GM19452 (cell line): ENCODE measurements at regions not wholly inside any gene's neighbourhood (a gene's known extent, or its start where the extent isn't known, plus 50 kb on each side); places are given as distances from the start of the nearest gene placed in this dataset.
A peak's percentile ranks its signal among the peaks of the same experiment; 100 is the strongest.
"Not testable (repeated sequence)": the region's sequence is repeated elsewhere in the genome, so short reads cannot be mapped to it uniquely, and the experiment has no call there.

ENCODE experiments used
- ATAC-seq: cut with Tn5 transposase; IDR thresholded peaks from one replicate; pipeline ENCODE4 v1.9.1; 2021; ENCODE audit not compliant: unreplicated experiment

DNA sequence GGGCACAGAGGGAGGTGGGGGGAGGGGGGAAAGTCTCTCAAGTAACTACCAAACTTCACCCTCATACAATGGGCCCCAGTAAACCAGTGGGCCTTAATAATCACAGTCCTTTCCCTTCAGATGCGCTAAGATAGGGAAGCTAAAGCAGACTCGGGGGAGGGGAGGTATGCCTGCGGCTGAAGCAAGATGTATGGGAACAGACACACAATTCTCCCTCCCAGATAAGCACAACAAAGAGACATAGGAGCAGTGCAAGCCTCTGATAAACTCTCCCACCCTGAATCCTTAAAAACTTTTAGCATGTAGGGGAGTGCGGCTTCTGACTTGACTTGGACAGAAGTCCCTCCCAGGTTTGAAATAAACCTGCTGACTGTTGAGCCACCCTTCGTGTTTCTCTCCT is 54.7 kb downstream of the PROP1 start:
- ATAC-seq, result not testable (repeated sequence)

- not testable (repeated sequence) for ATAC-seq
Measured at GRCh38 chr5:177939246-177940171, 56.5 kb downstream of the PROP1 start.

DNA sequence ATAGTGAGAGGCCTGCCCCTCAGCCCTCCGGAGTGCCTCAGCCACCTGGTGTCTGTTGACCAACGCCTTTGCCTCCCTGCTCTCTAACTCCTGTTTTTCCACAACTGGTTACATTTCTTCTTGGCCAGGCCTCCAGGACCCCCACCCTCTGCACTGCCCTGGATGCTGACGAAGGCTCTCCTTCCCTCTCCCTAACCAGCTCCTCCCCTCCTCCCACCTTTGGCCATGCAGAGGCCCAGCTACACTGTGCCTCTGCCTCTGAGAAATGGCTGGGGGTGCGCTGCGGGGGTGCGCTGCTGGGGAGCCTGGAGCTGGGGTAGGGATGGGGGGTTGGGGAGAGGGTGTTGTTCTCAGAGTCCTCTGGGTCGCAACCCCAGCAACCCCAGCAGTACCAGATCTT is 57.3 kb downstream of the PROP1 start:
- ATAC-seq, result not testable (repeated sequence)

GRCh38 chr5:177934233-177934632 is 61.8 kb downstream of the PROP1 start:
- not testable (repeated sequence) for ATAC-seq

- not testable (repeated sequence) for ATAC-seq
Measured at GRCh38 chr5:177930269-177931022, 65.6 kb downstream of the PROP1 start.

GRCh38 chr5:177929618-177930017 is 66.4 kb downstream of the PROP1 start:
- not testable (repeated sequence) for ATAC-seq

DNA sequence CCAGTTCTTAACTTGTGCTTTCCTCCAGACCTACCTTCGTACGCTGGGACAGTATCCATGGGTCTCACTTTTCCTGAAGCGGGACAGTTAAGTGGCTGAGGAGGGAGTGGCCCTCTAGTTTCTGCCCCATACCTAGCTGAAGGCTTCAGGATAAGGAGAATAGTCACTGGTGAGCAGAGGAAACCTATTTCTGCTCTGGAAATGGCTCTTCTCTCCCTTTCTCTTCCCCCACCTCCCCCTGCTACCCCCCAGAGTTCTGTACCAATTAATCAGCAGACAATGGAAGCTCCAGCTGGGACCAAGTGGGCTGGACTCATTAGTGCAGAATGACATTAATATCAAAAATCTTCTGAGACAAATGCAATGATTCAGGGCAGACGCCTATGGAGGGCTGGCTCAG is 68.5 kb downstream of the PROP1 start:
- ATAC-seq, result not testable (repeated sequence)

- ATAC-seq, result not testable (repeated sequence)
Measured at GRCh38 chr5:177924577-177924976, 71.5 kb downstream of the PROP1 start.

- ATAC-seq, result not testable (repeated sequence)
Measured at GRCh38 chr5:177923837-177924236, 72.2 kb downstream of the PROP1 start.

- not testable (repeated sequence) for ATAC-seq
Measured at GRCh38 chr5:177923189-177923588, 72.9 kb downstream of the PROP1 start.

- ATAC-seq, result not testable (repeated sequence)
Measured at GRCh38 chr5:177909261-177909660, 86.8 kb downstream of the PROP1 start.

DNA sequence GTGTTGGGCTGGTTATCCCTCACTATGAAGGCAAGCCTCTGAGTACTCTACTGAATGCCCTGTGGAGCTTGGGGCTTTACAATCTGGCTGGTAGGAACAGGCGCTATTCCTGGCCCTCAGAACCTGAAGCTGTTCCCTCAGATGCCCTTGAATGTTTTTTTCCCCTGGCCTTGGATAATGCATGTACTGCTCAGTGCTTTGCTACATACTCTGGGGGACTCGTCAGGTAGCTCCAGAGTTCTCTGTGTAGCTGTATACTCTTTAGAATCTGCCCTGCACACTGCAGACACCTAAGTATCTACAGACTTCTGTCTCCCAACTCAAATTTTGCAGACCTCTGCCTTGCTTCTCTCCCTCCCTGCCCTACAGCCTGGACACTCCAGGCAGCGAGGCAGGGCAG is 93.2 kb downstream of the PROP1 start:
- not testable (repeated sequence) for ATAC-seq

- ATAC-seq, result not testable (repeated sequence)
Measured at GRCh38 chr5:177900066-177900465, 96.0 kb downstream of the PROP1 start.

- not testable (repeated sequence) for ATAC-seq
Measured at GRCh38 chr5:177894681-177895453, 101.2 kb downstream of the PROP1 start.

GRCh38 chr5:177892357-177892665 is 103.7 kb downstream of the PROP1 start:
- ATAC-seq, result not testable (repeated sequence)

- ATAC-seq, result peak; percentile 77
Measured at GRCh38 chr5:177891547-177892356, 104.3 kb downstream of the PROP1 start.

DNA sequence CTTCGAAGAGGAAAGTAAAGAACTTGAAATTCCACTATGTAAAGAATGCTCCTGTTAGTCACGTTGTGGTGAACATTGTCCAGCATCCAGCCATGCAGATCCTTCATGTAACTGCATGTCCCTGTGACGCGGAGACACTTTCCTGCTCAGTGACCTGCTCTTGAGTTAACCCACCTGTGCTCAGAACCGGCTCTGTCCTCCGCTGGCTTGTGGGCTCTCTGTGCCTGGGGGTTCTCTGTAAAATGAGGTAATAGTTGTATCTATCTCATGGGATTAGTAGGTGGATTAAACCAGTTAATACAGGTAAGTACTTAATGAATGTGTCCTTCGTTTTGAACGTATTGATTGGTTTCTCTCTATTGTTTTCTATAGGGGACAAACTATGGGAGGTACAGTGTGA is 100.6 kb upstream of the FAM153A start:
- not testable (repeated sequence) for ATAC-seq

- not testable (repeated sequence) for ATAC-seq
Measured at GRCh38 chr5:177875900-177876238, 93.2 kb upstream of the FAM153A start.

- ATAC-seq, result peak; percentile 85
Measured at GRCh38 chr5:177875013-177875899, 92.6 kb upstream of the FAM153A start.
